GM23248 (cell line): ENCODE measurements at regions not wholly inside any gene's neighbourhood (a gene's known extent, or its start where the extent isn't known, plus 50 kb on each side); places are given as distances from the start of the nearest gene placed in this dataset.

ENCODE experiments used
- EZH2 ChIP-seq: fragments of 200-600 bp; sonication (generic); IDR thresholded peaks from 2 replicates; pipeline ENCODE4 v1.6.1; 2018; ENCODE audit warnings: antibody characterized with exemption, mild to moderate bottlenecking; ENCODE audit not compliant: insufficient read depth, poor library complexity, severe bottlenecking
- EZH2phosphoT487 ChIP-seq: fragments of 200-600 bp; sonication (generic); IDR thresholded peaks from 2 replicates; pipeline ENCODE4 v1.6.1; 2018; ENCODE audit warnings: antibody characterized with exemption, moderate library complexity, mild to moderate bottlenecking, low read depth; ENCODE audit not compliant: insufficient read depth

- no peak for TF ChIP-seq EZH2
- TF ChIP-seq EZH2phosphoT487, result no peak
These were observed 67.4 kb upstream of the ADGRA1 start for GRCh38 chr10:133020193-133020817.
